GM19395 (cell line): ENCODE measurements at regions not wholly inside any gene's neighbourhood (a gene's known extent, or its start where the extent isn't known, plus 50 kb on each side); places are given as distances from the start of the nearest gene placed in this dataset.

ENCODE experiments used
- ATAC-seq: cut with Tn5 transposase; IDR thresholded peaks from one replicate; pipeline ENCODE4 v1.9.1; 2021; ENCODE audit warnings: mild to moderate bottlenecking, moderate library complexity; ENCODE audit not compliant: unreplicated experiment

DNA sequence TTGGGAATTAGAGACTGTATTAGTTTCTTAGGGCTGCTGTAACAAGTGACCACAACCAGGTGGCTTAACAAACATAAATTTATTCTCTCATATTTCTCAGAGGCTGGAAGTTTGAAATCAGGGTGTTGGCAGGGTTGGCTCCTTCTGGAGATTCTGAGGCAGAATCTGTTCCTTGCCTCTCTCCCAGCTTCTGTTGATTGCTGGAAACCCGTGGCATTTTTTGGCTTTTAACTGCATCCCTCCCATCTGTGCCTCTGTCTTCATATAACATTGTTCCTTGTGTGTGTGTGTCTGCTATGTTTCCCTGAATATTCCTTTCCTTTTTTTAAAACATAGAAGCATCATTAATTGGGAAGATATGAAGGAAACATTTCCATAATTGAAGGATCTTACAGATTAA, 448.1 kb upstream of the DCC start:
- no peak for ATAC-seq

DNA sequence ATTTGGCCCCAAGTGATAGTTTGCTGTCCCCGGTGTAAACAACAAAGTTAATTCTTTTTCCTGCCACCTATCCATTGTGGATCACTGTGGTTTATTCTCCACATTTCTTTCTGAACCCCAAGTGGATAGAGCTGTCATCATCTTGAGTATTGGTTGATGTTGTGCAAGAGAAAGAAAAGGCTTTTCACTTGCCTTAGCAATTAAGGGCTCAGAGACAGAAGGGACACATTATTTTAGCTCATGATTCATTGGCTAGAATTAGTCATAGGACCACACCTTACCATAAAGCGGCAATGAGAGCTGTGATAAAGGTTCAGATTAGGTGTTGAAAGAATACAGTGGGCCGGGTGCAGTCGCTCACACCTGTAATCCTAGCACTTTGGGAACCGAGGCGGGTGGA, 442.1 kb upstream of the DCC start:
- no peak for ATAC-seq

DNA sequence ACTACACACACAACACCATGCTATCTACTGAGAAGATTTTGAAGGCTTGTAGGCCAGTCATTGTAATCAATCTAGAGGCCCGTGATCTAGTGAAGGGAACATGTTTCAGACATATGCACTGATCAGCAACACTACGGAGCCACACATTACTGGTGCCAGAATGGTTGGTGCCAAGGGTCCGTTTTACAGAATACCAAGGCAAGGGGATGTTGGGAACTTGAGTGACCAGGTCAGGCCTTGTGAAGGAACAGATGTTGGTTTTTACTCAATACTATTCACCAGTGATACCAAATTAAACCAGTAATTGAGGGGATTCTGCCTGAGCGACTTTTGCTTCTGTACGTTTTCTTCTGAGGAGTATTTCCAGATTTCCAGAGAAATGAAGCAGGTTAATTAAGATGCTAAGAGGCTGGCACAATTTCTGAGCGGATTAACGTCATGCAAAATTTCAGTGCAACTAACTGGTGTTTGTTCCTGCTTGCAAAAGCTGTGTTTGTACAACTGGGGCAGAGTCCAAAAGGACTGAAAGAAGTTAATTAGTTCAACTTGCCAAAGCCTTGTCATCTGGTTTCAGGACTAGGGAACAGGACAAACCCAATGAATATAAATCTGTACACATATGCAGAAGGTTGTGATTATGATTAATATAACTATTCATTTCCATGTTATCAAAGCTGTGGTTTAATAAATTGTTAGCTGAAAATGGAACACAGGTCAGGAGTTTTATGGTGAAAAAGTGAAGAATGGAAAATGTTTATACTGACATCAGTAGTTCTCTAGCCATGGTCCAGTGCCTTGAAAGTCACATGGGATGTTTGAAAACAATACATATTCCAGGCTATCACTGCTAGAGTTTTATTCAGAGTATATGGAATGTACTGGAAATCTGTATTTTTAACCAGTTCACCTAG, 432.1 kb upstream of the DCC start:
- ATAC-seq, result no peak

- ATAC-seq, result no peak
Measured at GRCh38 chr18:51908598-51908944, 431.4 kb upstream of the DCC start.

- no peak for ATAC-seq
Measured at GRCh38 chr18:51911584-51911983, 428.4 kb upstream of the DCC start.

- ATAC-seq, result no peak
Measured at GRCh38 chr18:51912381-51912780, 427.6 kb upstream of the DCC start.

DNA sequence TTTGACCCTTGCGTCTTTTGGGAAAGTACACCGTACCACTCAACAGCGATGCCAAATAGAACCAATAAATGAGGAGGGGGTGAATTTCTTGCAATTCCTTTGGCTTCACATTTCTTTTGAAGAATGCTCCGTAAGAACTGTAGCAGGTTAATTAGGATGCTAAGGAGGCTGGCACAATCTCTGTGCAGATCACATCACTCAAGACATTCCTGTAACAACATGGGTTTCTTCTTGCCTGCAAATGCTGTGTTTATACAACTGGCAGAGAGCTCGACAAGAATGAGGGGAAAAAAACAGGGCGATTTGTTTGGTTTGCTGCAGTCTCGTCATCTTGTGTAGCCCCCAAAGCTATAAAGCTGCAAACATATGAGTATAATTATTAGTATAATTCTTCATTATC, 424.8 kb upstream of the DCC start:
- ATAC-seq, result no peak

DNA sequence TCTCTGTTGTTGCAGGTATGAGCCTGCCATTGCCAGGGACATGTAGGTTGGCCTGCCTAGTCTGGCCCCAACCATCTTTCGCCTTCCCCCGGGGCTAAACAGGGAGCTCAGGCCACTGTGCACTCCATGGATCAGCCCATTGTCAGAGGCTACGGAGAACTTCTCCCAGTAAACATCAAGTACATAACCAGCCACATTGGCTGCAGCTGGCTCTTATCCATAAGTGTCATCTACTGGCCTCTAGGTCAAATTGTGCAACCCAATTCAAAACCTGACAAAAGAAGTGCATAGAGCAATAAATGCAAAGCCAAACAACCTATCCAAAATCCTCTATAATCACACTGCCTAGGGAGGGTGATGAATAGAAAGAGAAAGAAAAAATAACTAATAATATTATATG, 418.1 kb upstream of the DCC start:
- no peak for ATAC-seq

DNA sequence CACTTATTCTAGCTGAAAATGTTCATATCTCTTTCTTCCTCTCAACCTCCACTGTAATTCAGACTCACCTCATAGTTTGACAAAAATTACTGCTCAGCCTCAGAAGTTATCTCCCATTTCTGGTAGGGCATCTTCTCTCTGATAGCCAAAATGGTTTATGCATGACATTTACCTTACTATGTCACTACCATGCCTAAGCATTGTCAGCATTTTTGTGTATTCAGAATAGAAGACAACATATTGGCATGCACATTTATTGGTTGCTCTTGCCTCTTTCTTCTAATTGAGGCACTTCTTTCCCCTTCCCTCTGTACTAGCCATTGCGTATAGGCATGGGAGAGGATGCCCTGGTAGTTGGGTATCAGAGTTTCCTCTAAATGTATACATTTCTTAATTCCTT, 406.1 kb upstream of the DCC start:
- ATAC-seq, result no peak

- ATAC-seq, result no peak
Measured at GRCh38 chr18:51936115-51936514, 403.9 kb upstream of the DCC start.

DNA sequence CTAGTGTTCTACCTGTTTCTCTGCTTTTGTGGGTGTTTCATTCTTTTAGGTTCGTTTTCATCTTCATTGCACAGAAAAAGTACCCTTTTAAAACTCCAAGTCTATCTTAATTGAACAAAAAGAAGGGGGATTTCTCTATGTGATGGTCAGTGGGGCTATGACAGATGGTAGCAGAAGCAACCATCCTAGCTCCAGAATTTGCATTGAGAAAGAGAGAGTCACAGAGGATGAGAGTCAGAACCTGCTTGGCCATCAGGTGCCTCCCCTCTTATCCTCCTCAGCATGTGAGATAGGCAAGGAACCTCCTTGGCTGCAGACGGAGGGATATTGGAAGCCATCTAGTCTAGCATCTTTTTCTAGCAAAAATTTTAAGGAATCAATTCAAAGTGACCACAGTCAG, 398.0 kb upstream of the DCC start:
- ATAC-seq, result no peak

DNA sequence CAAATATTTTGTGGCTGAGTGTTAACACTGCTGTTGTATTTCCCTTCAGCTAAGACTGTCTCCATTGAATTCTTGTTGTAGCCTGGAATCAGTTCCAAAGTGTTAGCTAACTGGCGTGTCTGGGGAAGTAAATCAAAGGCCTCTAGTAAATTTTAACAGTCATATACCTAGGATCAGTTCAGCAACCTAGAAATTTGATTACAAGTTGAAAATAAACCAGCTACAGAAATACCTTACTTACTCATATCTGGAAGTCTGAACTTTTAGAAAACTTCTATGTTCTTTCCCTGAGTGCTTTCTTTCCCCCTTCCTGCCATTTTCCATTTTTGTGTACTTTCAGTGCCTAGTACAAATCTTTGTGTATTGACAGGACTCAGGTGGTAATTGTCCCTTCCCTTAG, 396.7 kb upstream of the DCC start:
- ATAC-seq, result peak; percentile 36

DNA sequence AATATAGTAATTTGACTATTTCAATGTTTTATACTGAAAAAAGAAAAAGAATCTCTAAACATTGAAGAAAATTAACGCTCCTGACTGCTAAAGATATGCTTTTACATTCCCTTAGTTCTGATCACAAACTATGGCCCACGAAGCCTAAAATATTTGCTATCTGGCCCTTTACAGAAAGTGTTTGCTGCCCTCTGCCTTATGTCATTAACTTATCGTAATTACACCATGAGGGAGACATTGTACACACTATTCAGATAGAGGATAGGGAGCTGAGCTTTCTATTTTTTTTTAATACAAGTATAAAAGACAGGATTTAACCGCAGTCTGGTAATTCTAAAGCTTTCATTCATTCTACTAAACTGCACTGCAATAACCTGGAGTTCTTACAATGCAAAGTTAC, 393.1 kb upstream of the DCC start:
- no peak for ATAC-seq

- no peak for ATAC-seq
Measured at GRCh38 chr18:51952844-51953243, 387.2 kb upstream of the DCC start.

GRCh38 chr18:51953521-51953920, 386.5 kb upstream of the DCC start:
- peak; percentile 86 for ATAC-seq

- ATAC-seq, result no peak
Measured at GRCh38 chr18:51955136-51955535, 384.9 kb upstream of the DCC start.

- no peak for ATAC-seq
Measured at GRCh38 chr18:51957001-51957400, 383.0 kb upstream of the DCC start.

DNA sequence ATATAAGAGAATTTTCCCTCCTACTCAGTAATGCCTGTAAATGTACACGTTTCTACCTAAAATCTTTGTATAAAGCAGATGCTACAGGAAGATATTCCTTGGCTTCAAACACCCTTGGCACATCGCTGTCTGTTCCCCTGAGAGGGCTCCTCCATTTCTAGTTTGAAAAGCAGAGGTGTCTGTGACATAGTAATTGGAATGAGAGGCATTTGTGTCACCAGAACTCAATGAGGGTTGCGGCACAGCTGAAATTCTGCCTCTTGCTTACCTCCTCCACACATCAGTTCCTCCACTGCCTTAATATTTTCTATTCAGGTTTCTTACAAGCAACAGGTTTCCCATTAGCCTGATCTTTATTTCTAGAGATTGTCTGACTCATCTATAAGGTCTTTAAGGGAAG, 359.9 kb upstream of the DCC start:
- no peak for ATAC-seq

- ATAC-seq, result no peak
Measured at GRCh38 chr18:51988277-51988676, 351.7 kb upstream of the DCC start.

GRCh38 chr18:51997129-51997528, 342.9 kb upstream of the DCC start:
- no peak for ATAC-seq

DNA sequence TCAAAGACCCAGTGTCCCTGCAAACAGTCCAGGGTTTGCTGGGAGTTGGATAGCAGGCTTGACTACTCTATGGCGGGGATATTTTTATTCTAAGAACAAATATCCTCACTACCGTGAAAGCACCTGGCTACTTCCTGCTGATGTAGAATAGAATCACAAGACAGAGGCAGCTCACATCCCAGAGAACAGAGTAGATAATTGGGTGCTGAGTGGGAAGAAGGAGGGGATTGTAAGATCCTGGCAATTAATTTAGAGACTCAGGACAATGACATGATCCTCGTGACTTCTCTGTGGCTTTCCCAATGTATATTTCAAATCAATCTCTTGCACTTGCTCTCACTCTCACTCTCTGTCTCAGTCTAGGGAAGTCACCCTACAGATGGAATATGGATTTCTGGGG, 341.9 kb upstream of the DCC start:
- ATAC-seq, result no peak

GRCh38 chr18:51998711-51999110, 341.3 kb upstream of the DCC start:
- no peak for ATAC-seq

DNA sequence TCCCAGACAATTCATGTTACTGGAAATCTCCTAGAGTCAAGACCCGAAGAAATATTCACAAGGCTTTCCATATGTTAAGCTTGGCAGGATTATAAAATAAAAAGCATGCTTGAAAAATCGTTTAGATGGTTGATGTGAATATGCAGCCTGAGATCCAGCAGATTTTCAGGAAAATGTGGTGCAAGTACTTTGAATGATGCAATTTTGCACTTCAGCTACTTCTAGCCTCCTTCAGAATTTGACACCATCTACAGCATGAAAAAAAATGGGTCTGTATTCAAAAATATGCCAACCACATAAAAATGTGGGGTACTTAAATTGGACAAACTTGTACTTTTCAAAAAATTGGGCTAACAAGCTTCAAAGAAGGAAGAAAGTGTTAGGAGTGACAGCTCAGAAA, 340.6 kb upstream of the DCC start:
- no peak for ATAC-seq
